MM.1S (cell line): ENCODE measurements at regions not wholly inside any gene's neighbourhood (a gene's known extent, or its start where the extent isn't known, plus 50 kb on each side); places are given as distances from the start of the nearest gene placed in this dataset.

Experiments used
- DNase-seq: peaks from one replicate; pipeline ENCODE4 v3.0.0-alpha.2; 2015
- H2AFZ ChIP-seq: fragments of 300-600 bp; sonication (generic); 2 replicates; pipeline ENCODE4 v1.6.0; 2016; ENCODE audit warnings: antibody characterized with exemption, low read length
- H3F3A ChIP-seq: fragments of 300-600 bp; sonication (generic); 2 replicates; pipeline ENCODE4 v1.6.1; 2016; ENCODE audit warnings: mild to moderate bottlenecking, antibody characterized with exemption, low read length, moderate library complexity, mixed read lengths; ENCODE audit not compliant: insufficient read depth
- H3K27ac ChIP-seq: fragments of 300-600 bp; sonication (generic); 2 replicates; pipeline ENCODE4 v1.5.1; 2016; ENCODE audit warnings: mild to moderate bottlenecking, low read length
- H3K27me3 ChIP-seq: fragments of 300-600 bp; sonication (generic); replicated peaks from 2 replicates; pipeline ENCODE4 v1.6.0; 2016; ENCODE audit warnings: low read length; ENCODE audit not compliant: insufficient read depth
- H3K36me3 ChIP-seq: fragments of 300-600 bp; sonication (generic); replicated peaks from 2 replicates; pipeline ENCODE4 v1.6.1; 2016; ENCODE audit warnings: mild to moderate bottlenecking, low read length, mixed read lengths; ENCODE audit not compliant: insufficient read depth
- H3K4me1 ChIP-seq: fragments of 300-600 bp; sonication (generic); 2 replicates; pipeline ENCODE4 v1.6.1; 2016; ENCODE audit warnings: low read length, mixed read lengths
- H3K4me2 ChIP-seq: fragments of 300-600 bp; sonication (generic); 2 replicates; pipeline ENCODE4 v1.6.0; 2016; ENCODE audit warnings: low read depth, low read length
- H3K4me3 ChIP-seq: fragments of 300-600 bp; sonication (generic); 2 replicates; pipeline ENCODE4 v1.5.1; 2016; ENCODE audit warnings: low read length, mixed read lengths
- H3K79me2 ChIP-seq: fragments of 300-600 bp; sonication (generic); 2 replicates; pipeline ENCODE4 v1.6.1; 2016; ENCODE audit warnings: mixed run types, low read length, mixed read lengths
- H3K9ac ChIP-seq: fragments of 300-600 bp; sonication (generic); 2 replicates; pipeline ENCODE4 v1.6.1; 2016; ENCODE audit warnings: low read length, mixed read lengths
- H3K9me2 ChIP-seq: fragments of 300-600 bp; sonication (generic); replicated peaks from 2 replicates; pipeline ENCODE4 v1.6.1; 2016; ENCODE audit warnings: mild to moderate bottlenecking, low read length, mixed read lengths; ENCODE audit not compliant: insufficient read depth
- H3K9me3 ChIP-seq: fragments of 300-600 bp; sonication (generic); replicated peaks from 2 replicates; pipeline ENCODE4 v1.6.1; 2016; ENCODE audit warnings: mild to moderate bottlenecking, low read length, mixed read lengths; ENCODE audit not compliant: insufficient read depth
- H4K20me1 ChIP-seq: fragments of 300-600 bp; sonication (generic); 2 replicates; pipeline ENCODE4 v1.6.1; 2016; ENCODE audit warnings: mild to moderate bottlenecking, low read length, moderate library complexity, mixed read lengths; ENCODE audit not compliant: insufficient read depth
- CTCF ChIP-seq: fragments of 300-600 bp; sonication (generic); IDR thresholded peaks from 2 replicates; pipeline ENCODE4 v1.5.1; 2016; ENCODE audit warnings: antibody characterized with exemption, low read length, mixed read lengths
- EZH2 ChIP-seq: fragments of 300-600 bp; sonication (generic); optimal IDR thresholded peaks from 2 replicates; pipeline ENCODE3; 2017; ENCODE audit warnings: low read depth, mild to moderate bottlenecking, antibody characterized with exemption, low read length, mixed read lengths
- EZH2phosphoT487 ChIP-seq: fragments of 300-600 bp; sonication (generic); IDR thresholded peaks from 2 replicates; pipeline ENCODE4 v1.6.1; 2018; ENCODE audit warnings: antibody characterized with exemption, low read length

DNA sequence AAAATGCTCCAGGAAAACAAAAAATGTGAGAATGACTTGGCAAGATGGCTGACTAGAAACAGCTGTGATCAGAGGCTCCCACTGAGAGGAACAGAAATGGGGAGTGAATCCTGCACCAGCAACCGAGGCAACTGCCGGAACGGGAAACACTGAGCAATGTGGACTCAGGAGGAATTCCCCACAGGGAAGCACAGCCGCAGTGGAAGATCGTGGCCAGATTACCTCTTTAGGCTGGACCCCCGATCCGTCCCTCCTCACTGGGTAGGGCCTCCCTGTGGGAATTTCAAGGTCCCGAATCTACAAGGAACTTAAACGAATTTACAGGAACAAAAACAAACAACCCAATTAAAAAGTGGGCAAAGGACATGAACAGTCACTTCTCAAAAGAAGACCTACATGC, 385.2 kb upstream of the MCTP2 start:
- Histone ChIP-seq H3F3A (no peaks in the 10 kb centered on the region), H3K27me3 (no peaks in the 10 kb centered on the region), H3K27ac (no peak overlapping the region), H4K20me1 (no peaks in the 10 kb centered on the region), H3K4me3 (no peak overlapping the region), H3K36me3 (no peaks in the 10 kb centered on the region), H3K4me1 (no peaks in the 10 kb centered on the region), H3K9me2 (no peaks in the 10 kb centered on the region), H3K9ac (no peak overlapping the region), H3K9me3 (no peaks in the 10 kb centered on the region), H3K4me2 (no peak overlapping the region), H2AFZ (no peak overlapping the region), H3K79me2 (no peaks in the 10 kb centered on the region)
- DNase-seq: no peak
- TF ChIP-seq EZH2: no peak
- no peak for TF ChIP-seq EZH2phosphoT487
- TF ChIP-seq CTCF: no peak

DNA sequence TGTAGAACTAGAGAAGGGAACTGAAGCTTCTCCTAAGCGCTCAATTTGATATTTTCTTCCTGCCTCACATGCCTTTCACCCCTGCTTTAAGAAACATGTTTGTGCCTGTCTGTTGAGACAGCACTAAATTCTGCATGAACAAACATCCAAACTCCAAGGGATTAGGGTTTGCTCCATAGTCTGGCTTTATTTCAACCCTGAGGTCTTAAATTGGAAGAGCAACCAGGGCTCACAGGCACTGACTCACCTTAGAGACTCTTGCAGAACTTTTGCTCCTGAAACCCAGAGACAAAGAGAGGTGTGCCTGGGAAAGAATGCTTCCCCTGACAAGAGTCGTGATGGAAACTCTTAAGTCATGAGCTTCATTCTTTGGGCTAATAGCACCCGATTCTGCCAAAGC, 393.9 kb upstream of the MCTP2 start:
- H3K4me1 ChIP-seq: no peaks in the 10 kb centered on the region
- TF ChIP-seq CTCF (no peak), EZH2 (no peak), EZH2phosphoT487 (no peak)
- H3K9me2 ChIP-seq: no peaks in the 10 kb centered on the region
- H3K27ac ChIP-seq: no peak overlapping the region
- no peak for DNase-seq
- H3K4me3 ChIP-seq: no peak overlapping the region
- no peaks in the 10 kb centered on the region for H3F3A ChIP-seq
- no peak overlapping the region for H3K4me2 ChIP-seq
- H3K9ac ChIP-seq: no peak overlapping the region
- no peak overlapping the region for H2AFZ ChIP-seq
- no peaks in the 10 kb centered on the region for H4K20me1 ChIP-seq
- H3K36me3 ChIP-seq: no peaks in the 10 kb centered on the region
- no peaks in the 10 kb centered on the region for H3K79me2 ChIP-seq
- no peaks in the 10 kb centered on the region for H3K27me3 ChIP-seq
- no peaks in the 10 kb centered on the region for H3K9me3 ChIP-seq

DNA sequence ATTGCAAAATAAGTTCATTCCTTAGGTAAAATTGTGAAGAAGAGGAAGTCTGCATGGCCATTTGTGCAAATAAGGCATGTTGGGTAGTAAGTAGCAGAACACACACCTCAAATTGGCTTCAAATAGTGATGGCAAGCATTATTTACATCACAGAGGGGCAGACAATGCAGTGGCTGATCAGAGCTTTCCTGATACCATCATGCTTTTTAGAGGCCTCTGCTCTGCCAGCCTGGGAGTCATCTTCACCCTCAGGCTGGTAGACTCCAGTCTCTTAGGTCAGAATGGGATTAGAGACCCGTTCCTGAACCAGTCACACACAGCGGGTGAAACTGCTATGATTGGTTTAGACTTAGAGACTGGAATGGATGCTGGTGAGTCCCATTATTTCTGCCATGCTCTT, 396.0 kb upstream of the MCTP2 start:
- Histone ChIP-seq H2AFZ (no peak overlapping the region), H3F3A (no peaks in the 10 kb centered on the region), H3K36me3 (no peaks in the 10 kb centered on the region), H3K4me3 (no peak overlapping the region), H3K79me2 (no peaks in the 10 kb centered on the region), H3K9ac (no peak overlapping the region), H4K20me1 (no peaks in the 10 kb centered on the region), H3K4me1 (no peaks in the 10 kb centered on the region), H3K27ac (no peak overlapping the region), H3K27me3 (no peaks in the 10 kb centered on the region), H3K4me2 (no peak overlapping the region), H3K9me3 (no peaks in the 10 kb centered on the region), H3K9me2 (no peaks in the 10 kb centered on the region)
- no peak for TF ChIP-seq CTCF
- TF ChIP-seq EZH2phosphoT487: no peak
- TF ChIP-seq EZH2: no peak
- no peak for DNase-seq

- H3K9me3 ChIP-seq: no peaks in the 10 kb centered on the region
- no peaks in the 10 kb centered on the region for H3F3A ChIP-seq
- no peaks in the 10 kb centered on the region for H3K36me3 ChIP-seq
- H3K79me2 ChIP-seq: no peaks in the 10 kb centered on the region
- DNase-seq: no peak
- no peak overlapping the region for H3K27ac ChIP-seq
- TF ChIP-seq EZH2phosphoT487 (no peak), CTCF (no peak)
- H4K20me1 ChIP-seq: no peaks in the 10 kb centered on the region
- no peak overlapping the region for H2AFZ ChIP-seq
- no peaks in the 10 kb centered on the region for H3K9me2 ChIP-seq
- H3K4me3 ChIP-seq: no peak overlapping the region
- no peak overlapping the region for H3K9ac ChIP-seq
- H3K4me2 ChIP-seq: no peak overlapping the region
- H3K4me1 ChIP-seq: no peaks in the 10 kb centered on the region
- no peaks in the 10 kb centered on the region for H3K27me3 ChIP-seq
These were observed 399.7 kb upstream of the MCTP2 start for GRCh38 chr15:93831641-93832040.
